CD14-positive monocyte (primary cell): ENCODE measurements at regions not wholly inside any gene's neighbourhood (a gene's known extent, or its start where the extent isn't known, plus 50 kb on each side); places are given as distances from the start of the nearest gene placed in this dataset.

Source experiments
- DNase-seq, 3 donors: peaks; one replicate each; pipeline ENCODE4 v3.0.0-alpha.2; 2011 to 2022
- H2AFZ ChIP-seq: 2 replicates; pipeline ENCODE4 v1.6.0; 2012; ENCODE audit warnings: mild to moderate bottlenecking, low read depth, low read length, inconsistent platforms; ENCODE audit not compliant: insufficient read depth, poor library complexity, severe bottlenecking
- H3K27ac ChIP-seq, 2 donors: 1 replicate in 1 of 2; 2 replicates in 1 of 2; pipeline ENCODE4 v1.5.1; 2012 to 2013; ENCODE audit warnings: low read length in 2 of 2, control low read depth in 1 of 2, inconsistent platforms in 1 of 2, low read depth in 1 of 2, mild to moderate bottlenecking in 1 of 2
- H3K27me3 ChIP-seq, 2 donors: one replicate each; pipeline versions ENCODE4 v1.6.0 to v1.6.1; 2011 to 2013; ENCODE audit warnings: low read length in 2 of 2; ENCODE audit not compliant: control insufficient read depth in 2 of 2, insufficient read depth in 2 of 2
- H3K36me3 ChIP-seq, 2 donors: replicated peaks in 1 of 2; 1 replicate in 1 of 2; 2 replicates in 1 of 2; pipeline versions ENCODE4 v1.5.1 to v1.6.1; 2012 to 2013; ENCODE audit warnings: low read length in 2 of 2, control low read depth in 1 of 2, inconsistent platforms in 1 of 2, mild to moderate bottlenecking in 1 of 2; ENCODE audit not compliant: insufficient read depth in 2 of 2, control insufficient read depth in 1 of 2
- H3K4me1 ChIP-seq, 2 donors: 1 replicate in 1 of 2; 2 replicates in 1 of 2; pipeline versions ENCODE4 v1.5.1 to v1.6.1; 2012 to 2013; ENCODE audit warnings: low read length in 2 of 2, control low read depth in 1 of 2, inconsistent platforms in 1 of 2, mild to moderate bottlenecking in 1 of 2, moderate library complexity in 1 of 2; ENCODE audit not compliant: insufficient read depth in 2 of 2, control insufficient read depth in 1 of 2
- H3K4me2 ChIP-seq: replicated peaks from 2 replicates; pipeline ENCODE3; 2012; ENCODE audit warnings: low read length, moderate library complexity, mild to moderate bottlenecking; ENCODE audit not compliant: poor library complexity, severe bottlenecking; ENCODE audit errors: extremely low read depth
- H3K4me3 ChIP-seq, 3 experiments: fragments of 200-600 bp in 1 of 3; sonication (generic) in 1 of 3; replicated peaks in 1 of 3; 1 replicate in 2 of 3; 2 replicates in 1 of 3; pipeline ENCODE4 v1.5.1; 2011 to 2013; ENCODE audit warnings: low read length in 3 of 3, mild to moderate bottlenecking in 3 of 3, control low read depth in 2 of 3, low read depth in 2 of 3, inconsistent platforms in 1 of 3, moderate library complexity in 1 of 3
- H3K79me2 ChIP-seq: 2 replicates; pipeline ENCODE4 v1.6.0; 2012; ENCODE audit warnings: mild to moderate bottlenecking, control low read depth, inconsistent platforms, low read length, moderate library complexity; ENCODE audit not compliant: insufficient read depth
- H3K9ac ChIP-seq: 2 replicates; pipeline ENCODE4 v1.6.0; 2017; ENCODE audit warnings: low read length, mild to moderate bottlenecking; ENCODE audit not compliant: insufficient read depth, poor library complexity, severe bottlenecking
- H3K9me3 ChIP-seq, 2 donors: replicated peaks in 1 of 2; 1 replicate in 1 of 2; 2 replicates in 1 of 2; pipeline versions ENCODE4 v1.5.1 to v1.6.1; 2012 to 2013; ENCODE audit warnings: low read length in 2 of 2, control low read depth in 1 of 2; ENCODE audit not compliant: control insufficient read depth in 1 of 2, insufficient read depth in 1 of 2
- H4K20me1 ChIP-seq: 2 replicates; pipeline ENCODE4 v1.6.0; 2012; ENCODE audit warnings: mild to moderate bottlenecking, low read length, control low read depth, moderate library complexity; ENCODE audit not compliant: insufficient read depth
- H3K27ac Mint-ChIP-seq, 7 donors: one replicate each; pipeline ENCODE4 v1.8.0; 2020; ENCODE audit warnings: mild to moderate bottlenecking in 7 of 7, mixed read lengths in 7 of 7, moderate library complexity in 6 of 7, inconsistent platforms in 2 of 7
- H3K27me3 Mint-ChIP-seq, 3 donors: one replicate each; pipeline ENCODE4 v1.8.0; 2021 to 2022; ENCODE audit warnings: low read depth in 3 of 3, mild to moderate bottlenecking in 3 of 3, mixed read lengths in 3 of 3, moderate library complexity in 3 of 3, inconsistent platforms in 1 of 3
- H3K36me3 Mint-ChIP-seq, 2 donors: one replicate each; pipeline ENCODE4 v1.8.0; 2020; ENCODE audit warnings: mixed read lengths in 2 of 2, inconsistent platforms in 1 of 2, mild to moderate bottlenecking in 1 of 2
- H3K4me1 Mint-ChIP-seq: one replicate; pipeline ENCODE4 v1.8.0; 2020; ENCODE audit warnings: mild to moderate bottlenecking, mixed read lengths
- H3K4me3 Mint-ChIP-seq, 2 donors: one replicate each; pipeline ENCODE4 v1.8.0; 2020; ENCODE audit warnings: mild to moderate bottlenecking in 2 of 2, mixed read lengths in 2 of 2, moderate library complexity in 1 of 2
- H3K9me3 Mint-ChIP-seq, 7 donors: one replicate each; pipeline ENCODE4 v1.8.0; 2020 to 2022; ENCODE audit warnings: mixed read lengths in 7 of 7, mild to moderate bottlenecking in 6 of 7, moderate library complexity in 6 of 7, inconsistent platforms in 2 of 7
- CTCF ChIP-seq: fragments of 200-600 bp; IDR thresholded peaks from one replicate; pipeline ENCODE4 v1.8.0; 2022; ENCODE audit warnings: antibody characterized with exemption, mild to moderate bottlenecking
- WGBS: methylation state at CpG from one replicate; pipeline ENCODE4 v1.1.5; 2013; ENCODE audit warnings: missing lambda C conversion rate; ENCODE audit not compliant: insufficient coverage; 5-methylcytosine and 5-hydroxymethylcytosine counted together
- intact Hi-C, 2 donors: fragments of 100-400 bp; cut with micrococcal nuclease; formaldehyde crosslinking; loops; one replicate each; pipeline versions ENCODE4 v1.15.0 to v1.15.1; 2023

- no peaks in the 10 kb centered on the region for H3K36me3 ChIP-seq
- no CpG with 5 or more reads among the region's 2 CpGs for WGBS
- H3K4me3 Mint-ChIP-seq: no peak overlapping the region
- H3K9me3 ChIP-seq: no peaks in the 10 kb centered on the region
- H3K36me3 Mint-ChIP-seq: no peaks in the 10 kb centered on the region
- intact Hi-C loops: no loop called here
- no peak overlapping the region for H3K4me2 ChIP-seq
- peaks cover 0 to 5% (median 2%) of the 10 kb centered on the region in 7 donors for H3K9me3 Mint-ChIP-seq
- H3K27me3 ChIP-seq: no peaks in the 10 kb centered on the region
- H2AFZ ChIP-seq: no peak overlapping the region
- no peaks in the 10 kb centered on the region for H3K4me1 Mint-ChIP-seq
- no peak overlapping the region for H3K9ac ChIP-seq
- DNase-seq: no peak
- no peaks in the 10 kb centered on the region for H3K4me1 ChIP-seq
- H4K20me1 ChIP-seq: no peaks in the 10 kb centered on the region
- no peaks in the 10 kb centered on the region for H3K79me2 ChIP-seq
- no peak for TF ChIP-seq CTCF
- no peak overlapping the region for H3K4me3 ChIP-seq
- H3K27me3 Mint-ChIP-seq: peaks cover 0 to 2% (median 0%) of the 10 kb centered on the region in 3 donors
- no peak overlapping the region for H3K27ac Mint-ChIP-seq
- no peak overlapping the region for H3K27ac ChIP-seq
Measured at GRCh38 chr11:92658733-92659132, 310.7 kb upstream of the MTNR1B start.

GRCh38 chr11:92659793-92660192, 309.7 kb upstream of the MTNR1B start:
- H3K4me3 Mint-ChIP-seq: no peak overlapping the region
- H3K27me3 Mint-ChIP-seq: peaks cover 0 to 2% (median 0%) of the 10 kb centered on the region in 3 donors
- no peak for DNase-seq
- no peaks in the 10 kb centered on the region for H3K79me2 ChIP-seq
- H3K27ac ChIP-seq: no peak overlapping the region
- no peaks in the 10 kb centered on the region for H3K9me3 ChIP-seq
- no peaks in the 10 kb centered on the region for H3K27me3 ChIP-seq
- H3K27ac Mint-ChIP-seq: no peak overlapping the region
- TF ChIP-seq CTCF: no peak
- no peaks in the 10 kb centered on the region for H3K36me3 ChIP-seq
- no peaks in the 10 kb centered on the region for H3K36me3 Mint-ChIP-seq
- H3K4me2 ChIP-seq: no peak overlapping the region
- H4K20me1 ChIP-seq: no peaks in the 10 kb centered on the region
- peaks cover 0 to 5% (median 2%) of the 10 kb centered on the region in 7 donors for H3K9me3 Mint-ChIP-seq
- H3K9ac ChIP-seq: no peak overlapping the region
- intact Hi-C loops: no loop called here
- no peaks in the 10 kb centered on the region for H3K4me1 ChIP-seq
- no peak overlapping the region for H2AFZ ChIP-seq
- no peaks in the 10 kb centered on the region for H3K4me1 Mint-ChIP-seq
- H3K4me3 ChIP-seq: no peak overlapping the region
- no CpG with 5 or more reads among the region's 3 CpGs for WGBS
